Inferior parietal cortex (tissue), 1 donor: ENCODE measurements at regions not wholly inside any gene's neighbourhood (a gene's known extent, or its start where the extent isn't known, plus 50 kb on each side); places are given as distances from the start of the nearest gene placed in this dataset.

Source experiments
- DNase-seq: peaks from one replicate; pipeline ENCODE4 v3.0.0-alpha.2; 2016; ENCODE audit errors: extremely low spot score

DNA sequence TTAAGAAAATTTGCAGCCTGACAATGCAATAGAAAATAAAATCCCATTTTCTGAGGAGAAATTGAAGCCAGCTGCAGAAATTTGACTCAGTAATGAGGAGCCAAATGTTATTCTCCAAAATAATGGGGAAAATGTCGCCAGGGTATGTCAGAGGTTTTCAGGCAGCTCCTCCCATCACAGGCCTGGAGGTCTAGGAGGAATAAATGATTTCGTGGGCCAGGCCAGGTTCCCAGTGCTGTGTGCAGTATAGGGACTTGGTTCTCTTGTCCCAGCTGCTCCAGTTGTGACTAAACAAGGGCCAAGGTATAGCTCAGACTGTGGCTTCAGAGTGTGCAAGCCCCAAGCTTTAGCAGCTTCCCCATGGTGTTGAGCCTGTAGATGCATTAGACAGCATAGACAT is 1240.8 kb upstream of the ADGRB3 start:
- no peak for DNase-seq

DNA sequence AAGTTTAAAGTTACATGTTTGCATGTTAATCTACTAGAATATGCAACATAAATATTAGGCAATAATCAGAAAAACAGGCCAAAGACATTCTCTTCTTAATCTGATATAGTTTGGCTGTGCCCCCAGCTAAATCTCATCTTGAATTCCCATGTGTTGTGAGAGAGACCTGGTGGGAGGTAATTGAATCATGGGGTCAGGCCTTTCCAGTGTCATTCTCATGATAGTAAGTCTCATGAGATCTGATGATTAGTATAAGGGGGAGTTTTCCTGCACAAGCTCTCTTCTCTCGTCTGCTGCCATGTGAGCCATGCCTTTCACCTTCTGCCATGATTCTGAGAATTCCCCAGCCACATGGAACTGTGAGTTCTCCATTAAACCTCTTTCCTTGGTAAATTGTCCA is 1241.7 kb upstream of the ADGRB3 start:
- no peak for DNase-seq

DNA sequence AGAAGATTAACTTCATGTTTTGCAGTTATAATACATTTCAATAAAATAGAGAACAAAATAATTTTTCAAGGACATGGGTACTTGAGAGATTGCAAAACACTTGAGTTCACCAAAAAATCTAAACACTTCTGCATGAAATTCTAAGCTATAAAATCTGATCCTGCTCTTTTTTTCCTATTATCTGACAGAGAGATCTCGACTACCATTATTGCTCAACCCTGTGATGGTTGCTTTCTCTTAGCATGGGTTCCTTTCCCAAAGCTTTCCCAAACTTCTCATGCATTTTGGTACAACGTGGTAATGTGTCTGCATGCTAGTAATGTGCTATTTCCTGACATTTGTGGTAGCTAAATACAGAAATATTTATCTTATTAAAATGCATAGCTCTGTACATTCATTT is 1243.1 kb upstream of the ADGRB3 start:
- DNase-seq = no peak

DNA sequence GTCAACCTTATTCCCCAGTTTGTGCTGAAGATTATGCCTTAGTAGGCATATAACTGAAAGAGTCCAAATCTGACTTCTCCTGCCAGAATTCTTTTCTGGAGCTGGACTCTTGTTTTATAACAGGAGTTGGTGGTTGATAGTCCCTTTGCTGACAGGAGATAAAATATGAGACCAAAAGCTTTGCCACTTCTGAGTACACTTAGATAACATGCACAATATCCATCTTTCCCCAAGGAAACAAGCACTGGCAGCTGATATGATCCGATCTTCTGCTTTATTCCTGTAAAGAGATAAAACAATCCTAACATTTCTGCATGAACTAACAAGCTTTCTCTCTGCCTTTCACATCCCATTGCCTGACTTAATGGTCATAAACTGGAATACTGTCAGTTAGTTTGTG is 1265.4 kb upstream of the ADGRB3 start:
- no peak for DNase-seq

DNA sequence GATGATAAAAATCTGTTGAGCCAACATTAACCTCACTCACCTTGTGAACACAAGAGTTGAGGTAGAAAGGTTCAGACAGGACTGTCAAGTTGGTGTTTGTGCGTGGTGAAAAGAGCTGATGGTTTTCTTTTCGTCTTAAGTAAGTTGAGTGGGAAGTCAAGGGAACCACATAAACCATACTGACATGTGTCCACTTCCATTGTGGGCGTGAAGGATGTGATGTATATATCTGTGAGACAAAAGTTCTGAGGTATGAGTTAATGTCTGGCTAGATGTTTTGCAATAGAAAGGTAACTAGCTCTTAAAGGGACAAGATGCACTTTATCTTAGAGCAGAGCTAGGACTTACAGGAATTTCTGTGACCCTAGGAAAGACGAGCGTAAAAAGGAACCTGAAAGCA is 1272.1 kb upstream of the ADGRB3 start:
- DNase-seq = no peak

DNA sequence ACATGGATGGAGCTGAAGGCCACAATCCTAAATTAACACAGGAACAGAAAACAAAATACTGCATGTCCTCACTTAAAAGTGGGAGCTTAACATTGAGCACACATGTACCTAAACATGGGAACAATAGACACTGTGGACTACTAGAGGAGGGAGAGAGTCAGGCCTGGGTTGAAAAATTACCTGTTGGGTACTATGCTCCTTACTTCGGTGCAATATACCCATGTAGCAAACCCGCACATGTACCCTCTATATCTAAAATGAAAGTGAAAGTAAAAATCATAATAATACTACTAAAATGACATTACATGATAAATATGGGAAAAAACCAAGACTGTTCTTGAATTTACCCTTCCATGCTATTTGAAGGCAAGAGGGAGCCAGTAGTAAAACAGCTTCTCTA is 1273.8 kb upstream of the ADGRB3 start:
- DNase-seq = no peak

DNA sequence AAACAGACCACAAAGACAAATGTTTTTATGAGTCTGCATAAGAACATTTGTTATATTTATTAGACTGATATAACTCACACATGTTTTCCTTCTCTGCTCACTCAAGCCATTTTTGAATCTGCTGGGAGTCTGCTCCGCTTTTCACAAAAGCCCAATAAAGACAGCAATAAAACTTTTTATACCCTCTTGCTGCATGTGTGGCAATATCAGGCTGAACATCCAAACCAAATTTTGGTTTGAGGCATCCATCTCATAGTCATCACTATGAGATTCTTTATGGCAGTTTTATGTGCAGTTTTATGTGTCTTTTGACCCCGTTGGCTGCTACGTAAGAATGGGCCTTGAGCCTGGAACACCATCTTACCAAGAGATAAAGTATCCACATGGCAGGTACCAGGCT is 1276.8 kb upstream of the ADGRB3 start:
- no peak for DNase-seq

DNA sequence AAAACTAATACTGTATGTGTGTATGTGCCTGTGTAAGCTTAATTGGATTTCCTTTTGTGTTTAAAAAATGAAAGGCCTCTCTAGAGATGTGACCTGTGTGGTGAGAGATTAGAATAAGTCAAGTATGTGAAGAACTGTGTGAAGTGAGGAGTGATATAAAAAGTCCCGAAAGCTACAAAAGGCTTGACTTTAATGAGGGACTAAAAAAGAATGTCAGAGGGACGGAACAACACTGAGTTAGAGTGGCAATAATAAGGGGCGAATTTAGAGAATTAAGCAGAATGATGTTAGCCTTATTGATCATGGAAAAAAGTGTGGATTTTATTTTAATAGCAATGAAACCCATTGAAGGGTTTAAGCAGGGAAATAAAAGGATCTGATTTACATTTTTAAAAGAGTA is 1281.2 kb upstream of the ADGRB3 start:
- DNase-seq = no peak

DNA sequence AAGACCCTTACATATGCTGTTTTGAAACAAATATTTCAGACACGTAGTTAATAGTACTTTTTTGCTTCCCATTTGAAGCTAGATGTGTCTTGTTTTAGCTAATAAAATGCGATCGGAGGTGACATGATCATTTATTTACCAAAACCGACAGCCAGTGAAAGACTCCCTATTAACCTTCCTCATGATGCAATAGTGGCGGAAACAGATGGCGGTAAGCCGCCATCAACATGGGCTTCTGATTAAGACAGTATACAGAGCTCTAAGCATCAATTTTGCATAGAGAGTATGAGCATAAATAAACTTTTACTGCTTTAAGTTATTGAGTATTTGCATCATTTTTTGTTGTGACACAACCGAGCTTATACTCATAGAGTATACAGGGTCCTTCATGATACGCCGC is 1282.4 kb upstream of the ADGRB3 start:
- no peak for DNase-seq

DNA sequence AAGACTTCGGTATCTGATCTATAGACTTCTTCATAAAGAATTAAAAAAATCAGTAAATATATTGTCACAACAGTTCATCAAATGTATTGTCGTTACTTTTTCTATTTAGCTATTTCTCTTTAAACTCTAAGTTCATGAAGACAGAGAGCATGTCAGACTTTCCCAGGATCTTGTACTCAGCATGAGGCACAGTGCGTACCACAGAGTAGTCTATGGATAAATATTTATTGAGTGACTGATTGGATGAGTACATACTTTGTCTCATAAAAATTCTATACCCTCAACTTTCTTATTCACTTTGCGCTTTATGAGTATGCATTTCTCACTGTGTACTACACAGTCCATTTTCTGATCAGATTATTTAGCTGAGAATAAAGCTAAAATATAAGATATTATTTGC is 1284.4 kb upstream of the ADGRB3 start:
- no peak for DNase-seq

DNA sequence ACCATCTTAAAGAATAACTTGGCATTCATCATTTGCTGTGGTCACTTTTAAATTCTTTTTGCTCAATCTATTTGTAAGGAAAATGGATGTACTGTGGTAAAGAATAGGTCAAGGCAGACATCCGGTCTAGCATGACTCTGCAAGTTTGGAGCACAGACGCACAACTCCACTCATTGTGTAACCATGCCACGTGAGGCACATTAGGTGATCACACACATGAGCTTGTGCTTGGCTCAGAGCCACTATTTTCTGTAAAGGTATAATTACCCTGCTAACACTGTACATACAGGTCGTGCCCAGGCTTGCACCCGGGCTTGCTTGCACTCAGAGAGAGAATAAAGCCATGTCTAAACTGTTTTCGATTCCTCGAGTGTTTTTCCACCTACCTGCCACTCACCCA is 1289.1 kb upstream of the ADGRB3 start:
- no peak for DNase-seq

DNA sequence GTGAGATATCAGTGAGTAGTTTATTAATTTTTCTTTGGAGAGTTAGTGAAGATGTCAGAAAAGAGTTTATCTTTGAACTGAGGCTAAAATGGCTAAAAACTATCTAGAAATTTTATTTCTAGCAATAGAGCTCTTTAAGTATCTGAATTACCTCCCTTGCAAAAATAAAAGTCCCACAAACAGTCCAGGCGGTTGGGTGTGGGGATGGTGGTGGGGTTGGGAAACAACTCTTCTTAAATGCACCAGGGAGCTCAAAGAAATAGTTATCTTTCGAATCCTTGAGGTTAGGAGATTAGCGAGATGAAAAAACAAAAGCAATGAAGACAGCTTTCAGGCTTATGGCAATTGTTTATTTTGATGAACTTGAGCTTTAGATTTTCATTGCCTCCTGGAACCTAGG is 1299.1 kb upstream of the ADGRB3 start:
- DNase-seq = no peak

DNA sequence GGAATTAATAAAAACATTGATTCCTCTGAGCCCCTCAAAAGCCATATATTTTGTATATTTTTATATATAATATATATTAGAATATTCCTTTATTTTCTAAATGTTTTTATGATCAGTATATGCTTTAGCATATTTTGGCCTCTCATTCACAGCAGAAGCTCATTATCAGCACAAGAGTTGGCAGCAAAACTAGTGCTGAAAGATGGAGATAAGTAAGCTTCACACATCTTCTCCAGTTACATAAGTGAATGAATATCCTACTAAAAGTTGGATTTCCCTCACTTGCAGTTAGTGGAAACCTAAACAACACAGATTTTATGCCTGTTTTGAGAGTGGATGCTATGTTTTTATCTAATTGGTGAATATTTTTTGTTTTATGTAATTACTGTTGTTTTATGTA is 1303.8 kb upstream of the ADGRB3 start:
- peak; percentile 50 for DNase-seq

DNA sequence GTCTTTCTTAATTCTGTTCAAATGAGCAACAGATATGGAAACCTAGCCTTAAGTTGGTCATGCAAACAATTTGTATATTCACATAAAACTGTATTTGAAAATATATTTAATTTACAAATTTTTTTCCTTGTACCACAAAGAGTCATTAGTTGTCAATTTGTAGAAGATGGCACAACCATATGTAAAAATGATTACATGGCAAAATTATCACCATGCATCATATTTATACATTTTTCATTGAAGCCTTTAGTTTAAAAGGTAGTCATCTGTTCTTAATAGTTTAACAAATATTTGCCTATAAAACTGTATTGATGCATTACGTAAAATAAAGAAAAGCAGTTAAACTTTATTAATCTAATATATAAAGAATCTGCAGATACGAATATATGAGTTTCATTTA is 1306.8 kb upstream of the ADGRB3 start:
- no peak for DNase-seq

DNA sequence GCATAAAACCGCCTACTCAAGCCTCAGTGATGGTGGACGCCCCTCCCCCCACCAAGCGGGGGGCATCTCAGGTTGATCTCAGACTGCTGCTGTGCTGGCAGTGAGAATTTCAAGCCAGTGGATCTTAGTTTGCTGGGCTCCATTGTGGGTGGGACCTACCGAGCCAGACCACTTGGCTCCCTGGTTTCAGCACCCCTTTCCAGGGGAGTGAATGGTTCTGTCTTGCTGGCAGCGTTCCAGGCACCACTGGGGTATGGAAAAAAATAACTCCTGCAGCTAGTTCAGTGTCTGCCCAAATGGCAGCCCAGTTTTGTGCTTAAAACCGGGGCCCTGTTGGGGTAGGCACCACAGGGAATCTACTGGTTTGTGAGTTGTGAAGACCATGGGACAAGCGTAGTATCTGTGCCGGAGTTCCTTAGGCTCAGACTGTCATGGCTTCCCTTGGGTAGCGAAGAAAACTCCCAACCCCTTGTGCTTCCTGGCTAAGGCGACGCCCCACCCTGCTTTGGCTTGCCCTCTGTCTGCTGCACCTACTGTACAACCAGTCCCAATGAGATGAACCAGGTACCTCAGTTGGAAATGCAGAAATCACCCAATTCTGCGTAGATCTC is 1334.5 kb upstream of the ADGRB3 start:
- DNase-seq = no peak

DNA sequence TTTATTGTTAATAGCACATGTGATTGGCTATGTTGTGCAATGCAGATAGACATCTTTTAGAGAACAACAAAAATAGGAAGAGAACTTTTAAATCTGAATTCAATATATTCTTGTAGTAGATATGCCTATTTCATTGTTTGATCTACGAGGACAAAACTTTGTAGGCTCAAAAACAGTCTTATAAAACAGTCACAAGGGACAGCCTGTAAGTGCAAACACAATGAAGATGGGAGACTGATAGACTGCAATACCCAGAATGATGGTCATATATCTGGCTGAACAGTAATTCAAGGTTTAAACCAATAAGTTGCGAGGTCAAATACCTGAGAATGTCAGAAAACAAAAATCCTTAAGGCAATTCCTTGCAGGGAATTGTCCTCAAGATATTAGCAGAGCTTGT is 1342.9 kb upstream of the ADGRB3 start:
- DNase-seq = no peak

DNA sequence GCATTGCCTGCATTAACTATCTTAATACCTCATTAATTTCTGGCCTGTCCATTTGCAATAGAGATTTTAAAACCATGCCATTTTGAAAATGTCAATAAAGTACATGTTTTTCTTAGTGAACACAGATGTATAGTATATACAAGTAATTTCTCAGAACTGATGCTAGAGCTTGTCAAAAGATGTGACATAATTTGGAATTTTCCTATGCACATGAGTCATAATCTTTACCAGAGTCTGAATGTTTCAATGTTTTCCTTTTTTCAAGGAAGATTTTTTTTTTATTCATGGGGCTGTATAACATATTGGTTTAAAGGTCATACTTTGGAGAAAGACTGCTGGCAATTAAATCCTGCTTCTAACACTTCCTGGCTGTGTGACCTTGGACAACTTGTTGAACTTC is 1347.5 kb upstream of the ADGRB3 start:
- no peak for DNase-seq

DNA sequence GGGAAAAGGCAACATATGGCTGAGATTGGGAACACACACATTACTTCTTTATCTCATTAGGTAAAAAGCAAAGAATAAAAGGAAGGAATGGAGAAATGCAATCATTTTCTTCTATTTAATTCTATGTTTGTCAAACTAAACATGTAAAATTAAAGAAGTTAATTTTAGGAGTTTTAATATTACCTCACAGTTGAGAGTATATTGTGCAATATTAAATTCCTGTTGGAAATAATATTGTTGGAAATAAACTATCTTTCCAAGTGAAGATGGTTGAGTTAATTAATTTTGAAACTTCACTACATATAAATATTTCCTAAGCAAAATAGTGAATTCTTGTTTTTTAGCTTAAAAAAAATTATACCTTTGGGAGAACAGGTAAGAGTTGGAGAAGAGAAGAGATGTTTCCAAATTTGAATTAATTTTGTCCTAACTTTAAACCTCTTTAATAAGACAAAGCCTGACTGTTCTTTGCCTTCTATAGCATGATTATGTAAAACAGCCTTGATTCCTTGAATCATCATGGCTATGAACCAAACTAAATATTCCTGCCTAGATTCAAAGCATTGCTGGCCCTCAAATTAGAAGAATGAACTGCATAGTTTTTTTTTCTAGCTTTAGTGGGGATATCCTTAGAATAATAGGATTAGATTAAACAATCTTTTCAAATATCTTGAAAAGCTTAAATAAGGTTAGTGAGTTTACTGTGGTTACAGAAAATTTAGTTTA is 1349.1 kb upstream of the ADGRB3 start:
- DNase-seq = no peak

DNA sequence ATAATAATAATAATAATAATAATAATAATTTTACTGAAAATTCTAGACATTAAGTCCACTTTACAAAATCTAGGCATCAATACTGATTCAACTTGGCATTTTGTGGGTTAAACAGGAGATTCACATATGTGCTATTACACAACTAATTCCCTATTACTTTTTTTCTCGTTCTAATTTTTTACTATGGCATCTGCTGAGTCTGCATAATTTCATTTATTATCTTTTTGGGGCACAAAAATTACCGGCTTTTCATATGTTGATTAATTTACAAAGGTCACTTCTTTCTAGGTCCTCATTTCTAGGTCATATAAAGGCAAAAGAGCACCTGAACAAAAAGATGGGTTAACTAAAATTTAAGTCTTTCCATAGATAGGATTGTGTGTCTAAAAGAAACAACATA is 1357.8 kb upstream of the ADGRB3 start:
- DNase-seq = no peak

DNA sequence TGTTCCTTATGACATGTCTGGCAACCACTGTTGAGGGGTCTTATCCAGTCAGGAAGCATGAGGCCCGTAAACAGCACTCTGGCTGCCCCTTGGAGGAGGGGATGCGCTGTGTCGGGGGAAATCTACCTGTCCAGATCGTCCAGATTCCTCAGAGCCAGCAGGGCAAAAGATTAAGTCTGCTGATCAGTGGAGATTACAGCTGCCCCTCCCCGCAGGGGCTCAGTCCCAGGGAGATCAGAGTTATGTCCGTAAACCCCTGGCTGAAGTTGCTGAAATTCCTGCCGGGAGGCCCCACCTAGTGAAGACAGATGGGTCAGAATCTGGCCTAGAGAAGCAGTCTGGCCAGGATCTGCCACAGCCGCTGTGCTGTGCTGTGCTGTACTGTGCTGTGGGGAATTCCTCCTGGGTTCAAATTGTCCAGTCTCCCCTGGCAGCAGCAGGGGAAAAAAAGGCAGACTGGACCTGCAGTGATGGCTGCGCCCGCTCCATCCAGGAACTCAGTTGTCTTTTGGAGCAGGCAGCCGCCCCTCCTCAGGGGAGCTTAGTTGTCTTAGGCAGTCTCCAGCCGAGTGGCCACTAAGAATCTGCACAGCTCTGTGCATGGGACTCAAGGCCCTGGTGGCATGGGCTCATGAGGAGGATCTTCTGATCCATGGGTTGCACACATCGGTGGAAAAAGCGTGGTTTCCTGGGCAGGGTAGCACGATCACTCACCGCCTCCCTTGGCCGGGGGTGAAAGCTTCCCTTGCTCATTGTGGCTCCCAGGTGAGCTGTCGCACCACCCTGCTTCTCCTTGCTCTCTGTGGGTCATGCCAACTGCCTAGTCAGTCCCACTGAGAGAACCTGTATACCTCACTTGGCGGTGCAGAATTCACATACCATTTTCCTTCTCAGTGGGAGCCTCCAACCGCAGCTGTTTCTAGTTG is 1368.8 kb upstream of the ADGRB3 start:
- no peak for DNase-seq

DNA sequence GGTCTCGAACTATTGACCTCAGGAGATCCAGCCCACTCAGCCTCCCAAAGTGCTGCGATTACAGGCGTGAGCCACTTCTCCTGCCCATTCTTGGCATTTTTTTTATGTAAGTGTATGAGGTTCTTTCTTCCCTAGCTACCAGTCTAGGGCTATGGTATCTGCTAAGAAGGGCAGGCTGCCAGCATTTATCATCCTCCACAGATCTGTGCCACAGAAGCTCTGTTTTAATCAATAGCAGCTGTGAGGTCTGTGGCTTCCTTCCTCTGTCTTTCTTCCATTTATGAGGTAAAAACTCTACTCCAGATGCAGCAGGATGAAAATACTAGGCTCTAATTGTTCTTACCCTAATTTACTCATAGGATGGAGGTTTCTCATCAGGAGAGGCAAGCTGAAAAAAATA is 1382.4 kb upstream of the ADGRB3 start:
- DNase-seq = no peak

DNA sequence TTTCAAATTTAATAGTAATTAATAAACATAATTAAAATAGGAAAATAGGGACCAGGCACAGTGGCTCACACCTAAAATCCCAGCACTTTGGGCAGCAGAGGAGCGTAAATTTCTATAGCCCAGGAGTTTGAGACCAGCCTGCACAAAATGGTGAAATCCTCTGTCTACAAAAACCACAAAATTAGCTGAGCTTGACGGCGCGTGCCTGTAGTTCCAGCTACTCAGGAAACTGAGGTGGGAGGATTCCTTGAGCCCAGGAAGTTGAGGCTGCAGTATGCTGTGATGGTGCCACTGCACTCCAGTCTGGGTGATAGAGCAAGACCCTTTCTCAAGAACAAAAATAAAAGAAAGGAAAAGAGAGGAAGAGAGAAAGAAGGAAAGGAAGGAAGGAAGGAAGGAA is 1387.0 kb upstream of the ADGRB3 start:
- no peak for DNase-seq

DNA sequence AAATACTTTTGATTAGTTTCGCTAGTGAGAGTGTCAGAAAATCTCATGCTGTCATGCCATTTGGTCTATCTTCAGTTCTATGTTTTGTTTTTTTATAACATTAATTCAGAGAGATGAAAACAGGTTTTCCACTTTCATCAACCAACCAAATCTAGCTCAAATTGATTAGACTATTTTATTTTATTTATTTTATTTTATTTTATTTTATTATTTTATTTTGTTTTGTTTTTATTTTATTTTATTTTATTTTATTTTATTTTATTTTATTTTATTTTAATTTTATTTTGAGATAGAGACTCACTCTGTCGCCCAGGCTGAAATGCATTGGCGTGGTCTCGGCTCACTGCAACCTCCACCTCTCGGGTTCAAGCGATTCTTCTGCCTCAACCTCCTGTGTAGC is 1391.0 kb upstream of the ADGRB3 start:
- DNase-seq = no peak
